ENCODE measurements at regions not wholly inside any gene's neighbourhood (a gene's known extent, or its start where the extent isn't known, plus 50 kb on each side); places are given as distances from the start of the nearest gene placed in this dataset.
"Not testable (repeated sequence)": the region's sequence is repeated elsewhere in the genome, so short reads cannot be mapped to it uniquely, and the experiment has no call there.

DNA sequence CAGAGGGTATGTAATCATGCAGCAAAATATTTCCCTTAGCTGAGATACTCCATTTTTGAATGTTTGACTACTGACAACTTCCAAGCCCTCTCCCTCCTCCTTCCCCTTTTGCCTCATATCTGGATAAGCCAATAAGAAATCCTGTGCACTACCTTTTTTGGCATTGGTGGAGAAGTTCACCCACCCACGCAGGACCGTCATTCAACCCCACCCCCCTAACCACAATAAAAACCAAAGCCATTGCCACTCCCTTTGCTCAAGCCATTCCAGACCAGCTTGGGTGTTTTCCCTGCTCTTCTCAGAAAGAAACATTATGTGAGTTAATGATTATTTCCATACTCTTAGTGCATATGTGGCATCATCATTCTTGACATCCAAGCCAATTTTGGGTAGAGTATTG lies 176.7 kb downstream of the PTPN11 start:
- H3K27me3 Mint-ChIP-seq: peaks cover 32 to 42% of the 10 kb centered on the region in 2 donors
- H3K4me1 Mint-ChIP-seq (ENCODE audit: low read depth in 2 of 2): no peaks in the 10 kb centered on the region
- no peaks in the 10 kb centered on the region for H3K36me3 Mint-ChIP-seq
- H3K4me3 Mint-ChIP-seq: no peak overlapping the region
- ATAC-seq: no peak
- no peak for DNase-seq (ENCODE audit: low spot score)
- H3K9me3 Mint-ChIP-seq: no peaks in the 10 kb centered on the region
- no peak overlapping the region for H3K27ac Mint-ChIP-seq

DNA sequence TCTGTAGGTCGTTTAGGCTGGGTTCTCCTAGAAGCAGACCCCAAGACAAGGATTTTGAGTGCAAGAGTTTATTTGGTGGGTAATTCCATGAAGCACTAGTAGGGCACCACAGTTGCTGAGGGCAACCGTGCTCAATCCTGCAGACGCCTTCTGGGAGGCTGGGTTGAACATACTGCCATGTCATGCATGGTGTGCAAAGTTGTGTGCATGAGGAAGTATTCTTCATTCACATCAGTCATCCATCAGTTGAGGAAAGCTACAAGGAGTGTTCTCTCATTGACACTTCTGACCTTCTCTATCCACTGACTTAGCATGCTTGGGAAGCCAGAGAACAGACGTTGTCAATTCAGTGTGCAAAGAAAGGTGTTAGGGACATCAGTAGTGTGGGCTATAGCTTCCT lies 179.2 kb downstream of the PTPN11 start:
- H3K4me1 Mint-ChIP-seq (ENCODE audit: low read depth in 2 of 2): no peaks in the 10 kb centered on the region
- no peak overlapping the region for H3K27ac Mint-ChIP-seq
- H3K36me3 Mint-ChIP-seq: no peaks in the 10 kb centered on the region
- DNase-seq (ENCODE audit: low spot score) (no peak), ATAC-seq (no peak)
- no peak overlapping the region for H3K4me3 Mint-ChIP-seq
- no peaks in the 10 kb centered on the region for H3K9me3 Mint-ChIP-seq
- peaks cover 32 to 56% of the 10 kb centered on the region in 2 donors for H3K27me3 Mint-ChIP-seq

DNA sequence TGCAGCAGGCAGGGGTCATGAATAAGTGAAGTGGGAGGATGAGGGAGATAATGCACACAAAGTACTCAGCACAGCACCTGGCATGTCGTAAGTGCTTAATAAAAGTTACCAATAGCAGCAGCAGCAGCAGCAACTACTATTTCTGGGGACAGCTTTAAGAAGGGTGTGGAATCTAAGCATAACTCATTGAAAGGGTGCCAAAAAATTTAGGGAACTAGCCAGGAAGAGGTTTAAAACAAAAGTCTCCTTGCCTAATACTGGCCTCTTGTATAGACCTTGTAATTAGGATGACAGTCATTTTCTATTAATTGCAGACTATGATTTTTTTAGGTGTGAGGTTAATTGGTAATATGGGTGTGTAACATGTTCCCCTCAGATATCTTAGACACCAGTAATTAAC lies 179.9 kb downstream of the PTPN11 start:
- Mint-ChIP-seq H3K27me3 (peaks cover 32 to 60% of the 10 kb centered on the region in 2 donors), H3K27ac (no peak overlapping the region), H3K36me3 (no peaks in the 10 kb centered on the region), H3K4me1 (ENCODE audit: low read depth in 2 of 2) (no peaks in the 10 kb centered on the region), H3K4me3 (no peak overlapping the region), H3K9me3 (no peaks in the 10 kb centered on the region)
- ATAC-seq (no peak), DNase-seq (ENCODE audit: low spot score) (no peak)

DNA sequence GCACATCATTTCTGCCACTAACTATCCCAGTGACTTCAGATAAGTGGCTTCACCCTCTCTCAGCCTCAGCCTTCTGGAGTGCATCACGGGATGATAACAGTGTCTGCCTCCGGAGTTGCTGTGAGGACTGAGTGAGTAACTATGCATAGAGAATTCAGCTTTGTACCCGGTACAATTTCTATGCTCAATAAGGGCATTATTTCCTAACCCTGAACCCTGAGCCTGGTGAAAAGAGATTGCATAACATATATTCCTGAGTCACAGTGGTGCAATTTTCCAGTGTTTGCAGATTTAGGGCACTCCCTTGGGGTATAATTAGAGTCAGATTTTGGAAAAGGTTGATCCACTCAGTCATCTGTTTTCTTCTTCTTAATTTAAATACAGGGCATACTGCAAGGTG lies 181.1 kb downstream of the PTPN11 start:
- H3K4me3 Mint-ChIP-seq: no peak overlapping the region
- ATAC-seq (no peak), DNase-seq (ENCODE audit: low spot score) (no peak)
- no peaks in the 10 kb centered on the region for H3K4me1 Mint-ChIP-seq (ENCODE audit: low read depth in 2 of 2)
- no peaks in the 10 kb centered on the region for H3K36me3 Mint-ChIP-seq
- no peak overlapping the region for H3K27ac Mint-ChIP-seq
- H3K27me3 Mint-ChIP-seq: peaks cover 27 to 51% of the 10 kb centered on the region in 2 donors
- no peaks in the 10 kb centered on the region for H3K9me3 Mint-ChIP-seq

DNA sequence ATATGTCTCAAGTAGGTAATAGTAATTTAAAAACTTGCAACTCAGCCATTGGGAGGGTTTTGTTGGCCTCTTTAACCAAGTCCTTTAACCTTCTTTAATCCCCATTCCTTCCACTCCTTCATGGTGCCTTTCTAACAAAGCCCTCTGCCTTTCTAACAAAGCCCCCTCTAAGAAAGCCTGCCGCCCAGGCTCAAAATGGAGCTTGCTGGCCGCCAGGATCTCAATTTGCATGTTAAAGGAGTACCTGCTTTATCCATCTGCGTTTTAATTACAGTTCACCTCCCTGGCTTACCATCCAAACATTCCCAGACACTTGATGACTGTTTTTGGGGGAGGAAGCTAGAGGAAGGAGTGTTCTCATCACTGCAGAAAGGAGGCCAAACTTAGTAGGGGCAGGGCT lies 183.4 kb downstream of the PTPN11 start:
- H3K27me3 Mint-ChIP-seq: peaks cover 31 to 53% of the 10 kb centered on the region in 2 donors
- no peaks in the 10 kb centered on the region for H3K9me3 Mint-ChIP-seq

DNA sequence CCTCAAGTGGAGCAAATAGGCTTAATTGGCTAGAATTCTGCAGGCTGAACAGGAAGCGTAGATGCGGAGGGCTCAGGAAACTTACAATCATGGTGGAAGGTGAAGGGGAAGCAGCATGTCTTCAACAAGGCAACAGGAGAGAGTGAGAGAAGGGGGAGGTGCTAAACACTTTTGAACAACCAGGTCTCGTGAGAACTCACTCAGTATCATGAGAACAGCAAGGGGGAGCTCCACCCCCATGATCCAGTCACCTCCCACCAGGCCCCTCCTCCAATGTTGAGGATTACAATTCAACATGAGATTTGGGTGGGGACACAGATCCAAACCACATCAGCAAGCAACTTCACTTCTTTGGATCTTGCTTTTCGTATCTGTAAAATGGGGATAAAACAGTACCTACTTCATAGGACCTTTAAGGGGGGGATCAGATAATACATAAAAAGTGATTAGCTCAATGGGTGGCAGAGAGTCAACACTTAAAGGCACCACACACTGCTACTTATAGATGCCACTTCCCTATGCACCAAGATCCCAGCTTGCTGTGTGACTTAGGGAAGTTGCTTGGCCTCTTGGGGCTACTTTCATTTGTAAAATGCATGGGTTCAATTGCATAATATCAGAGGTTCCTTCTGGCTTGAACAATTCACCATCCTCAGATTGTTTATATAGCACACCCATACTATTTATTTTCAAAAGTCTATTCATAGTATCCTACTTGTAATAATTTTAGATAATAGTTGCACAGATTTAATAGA lies 184.8 kb upstream of the RPH3A start:
- no peak for DNase-seq (ENCODE audit: low spot score)
- H3K36me3 Mint-ChIP-seq: no peaks in the 10 kb centered on the region
- H3K9me3 Mint-ChIP-seq: no peaks in the 10 kb centered on the region
- no peak overlapping the region for H3K4me3 Mint-ChIP-seq
- ATAC-seq: no peak
- no peaks in the 10 kb centered on the region for H3K4me1 Mint-ChIP-seq (ENCODE audit: low read depth in 2 of 2)
- peaks cover 32 to 47% of the 10 kb centered on the region in 2 donors for H3K27me3 Mint-ChIP-seq
- no peak overlapping the region for H3K27ac Mint-ChIP-seq

More for the DNA sequence above, 183.4 kb downstream of the PTPN11 start:
- Mint-ChIP-seq H3K4me1 (ENCODE audit: low read depth in 2 of 2) (no peaks in the 10 kb centered on the region), H3K4me3 (no peak overlapping the region), H3K36me3 (no peaks in the 10 kb centered on the region), H3K27ac (no peak overlapping the region)
- ATAC-seq (no peak), DNase-seq (ENCODE audit: low spot score) (no peak)

DNA sequence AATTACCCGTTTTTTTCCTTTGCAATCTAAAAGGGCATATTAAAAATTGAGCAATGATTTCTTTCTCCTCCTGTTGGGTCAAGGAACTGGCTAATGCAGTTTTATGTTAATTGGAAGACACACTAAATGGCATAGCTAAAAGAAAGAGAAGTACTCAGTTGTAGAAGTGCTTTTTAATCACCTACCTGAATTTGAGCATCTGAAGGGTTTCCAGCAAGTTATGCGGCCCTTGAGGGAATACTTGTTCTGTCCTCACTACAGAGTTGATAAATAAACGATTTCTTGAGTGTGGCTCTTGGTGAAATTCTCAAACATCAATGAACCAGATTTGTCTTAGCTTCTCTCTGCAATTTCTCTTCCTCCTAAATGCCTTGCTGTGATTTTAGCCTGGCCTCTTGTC lies 184.1 kb upstream of the RPH3A start:
- peaks cover 29 to 42% of the 10 kb centered on the region in 2 donors for H3K27me3 Mint-ChIP-seq
- H3K27ac Mint-ChIP-seq: no peak overlapping the region
- no peaks in the 10 kb centered on the region for H3K9me3 Mint-ChIP-seq
- DNase-seq (ENCODE audit: low spot score): no peak
- no peaks in the 10 kb centered on the region for H3K36me3 Mint-ChIP-seq
- no peak overlapping the region for H3K4me3 Mint-ChIP-seq
- no peak for ATAC-seq
- no peaks in the 10 kb centered on the region for H3K4me1 Mint-ChIP-seq (ENCODE audit: low read depth in 2 of 2)

DNA sequence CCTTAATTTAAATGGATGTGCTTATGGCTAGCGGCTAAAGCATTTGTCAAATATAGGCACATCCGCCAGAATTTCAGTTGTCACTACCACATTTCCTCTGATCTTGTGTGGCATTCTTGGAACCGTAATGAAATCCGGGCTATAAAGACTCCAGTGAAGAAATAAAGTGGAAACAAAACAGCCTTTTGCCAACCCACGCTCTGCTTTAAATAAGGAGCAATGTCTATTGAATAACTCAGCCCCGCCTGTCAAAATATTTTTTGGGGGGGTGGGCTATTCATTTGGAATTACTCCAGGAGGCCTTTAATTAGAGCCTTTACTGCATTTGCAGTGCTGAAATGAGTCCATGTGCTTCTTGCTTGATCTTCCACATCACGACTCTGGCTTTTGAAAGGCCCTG lies 179.6 kb upstream of the RPH3A start:
- ATAC-seq (no peak), DNase-seq (ENCODE audit: low spot score) (no peak)
- Mint-ChIP-seq H3K36me3 (no peaks in the 10 kb centered on the region), H3K4me1 (ENCODE audit: low read depth in 2 of 2) (no peaks in the 10 kb centered on the region), H3K27ac (no peak overlapping the region), H3K27me3 (peaks cover 15 to 18% of the 10 kb centered on the region in 2 donors), H3K4me3 (no peak overlapping the region), H3K9me3 (no peaks in the 10 kb centered on the region)

DNA sequence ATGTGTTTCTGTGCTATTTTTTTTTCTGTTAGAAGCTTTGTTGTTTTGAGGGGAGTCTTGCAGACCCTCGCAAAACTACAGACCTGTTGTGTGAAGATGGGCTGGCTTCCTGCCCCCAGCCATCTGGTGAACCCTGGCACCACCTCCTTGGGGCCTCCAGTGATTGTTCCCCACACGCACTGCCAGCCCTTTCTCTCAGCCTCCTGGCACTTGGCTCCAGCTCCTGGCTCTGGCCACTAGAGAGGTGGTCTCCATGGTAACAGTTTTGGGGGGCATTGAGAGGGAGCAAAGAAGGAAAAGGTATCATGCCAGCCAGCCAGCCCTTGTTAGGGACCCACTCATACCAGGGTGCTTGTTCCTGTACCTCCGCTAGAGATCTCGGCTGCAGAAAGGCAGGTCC lies 176.4 kb upstream of the RPH3A start:
- no peak for ATAC-seq
- Mint-ChIP-seq H3K27ac (no peak overlapping the region), H3K4me3 (no peak overlapping the region), H3K9me3 (no peaks in the 10 kb centered on the region), H3K36me3 (no peaks in the 10 kb centered on the region), H3K27me3 (peaks cover 9 to 16% of the 10 kb centered on the region in 2 donors), H3K4me1 (ENCODE audit: low read depth in 2 of 2) (no peaks in the 10 kb centered on the region)
- DNase-seq (ENCODE audit: low spot score): no peak

DNA sequence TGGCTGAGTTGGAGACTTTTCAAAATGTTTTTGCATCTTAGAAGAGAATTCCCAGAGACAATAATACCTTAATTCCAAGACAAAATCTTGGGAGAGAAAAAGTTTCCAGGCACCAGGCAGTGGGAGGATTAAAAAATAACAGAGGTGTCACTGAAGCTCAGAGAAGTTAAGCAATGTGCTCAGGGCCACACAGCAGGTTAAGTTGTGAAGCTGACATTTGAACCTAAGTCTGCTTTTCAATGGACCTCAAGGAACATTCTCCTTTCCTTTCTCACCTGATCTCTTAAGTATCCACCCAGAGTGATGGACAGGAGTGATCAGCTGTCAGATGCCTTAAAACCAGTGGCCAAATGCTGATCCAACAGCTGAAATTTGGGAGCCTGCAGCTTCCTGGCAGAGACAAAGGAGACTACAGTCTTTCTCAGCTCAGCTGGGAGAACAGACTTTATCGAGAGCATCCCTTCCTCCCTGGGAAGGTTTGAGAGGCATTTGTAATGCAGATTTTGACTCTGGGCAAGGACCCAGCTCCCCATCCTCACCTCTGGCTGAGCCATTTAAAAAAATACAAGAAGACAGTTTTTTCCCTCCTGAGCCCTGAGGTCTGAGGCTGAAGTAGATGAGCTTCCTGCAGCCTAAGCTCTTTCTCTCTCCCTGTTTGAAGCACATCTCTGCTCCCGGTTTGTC lies 174.9 kb upstream of the RPH3A start:
- Mint-ChIP-seq H3K4me3 (no peak overlapping the region), H3K27ac (no peak overlapping the region), H3K27me3 (peaks cover 16% of the 10 kb centered on the region in 2 donors), H3K36me3 (no peaks in the 10 kb centered on the region), H3K4me1 (ENCODE audit: low read depth in 2 of 2) (no peaks in the 10 kb centered on the region), H3K9me3 (no peaks in the 10 kb centered on the region)
- ATAC-seq: no peak
- DNase-seq (ENCODE audit: low spot score): no peak

DNA sequence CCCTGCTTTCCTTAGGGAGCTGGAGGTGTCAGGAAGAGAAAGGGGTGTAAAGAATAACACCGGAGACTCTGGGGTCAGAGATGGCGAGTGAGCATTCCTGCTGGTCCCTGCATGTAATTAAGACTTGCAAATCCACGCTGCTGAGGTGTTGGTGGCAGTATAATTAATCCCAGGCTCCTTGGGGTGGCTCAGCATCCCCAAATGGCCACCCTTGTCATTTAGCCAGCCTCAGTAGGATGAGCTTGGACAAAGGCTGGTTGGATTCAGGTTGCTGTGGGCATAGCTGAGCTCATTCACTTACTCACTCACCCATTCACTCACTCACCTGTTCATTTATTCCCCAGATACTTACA lies 174.4 kb upstream of the RPH3A start:
- no peaks in the 10 kb centered on the region for H3K9me3 Mint-ChIP-seq
- no peak for DNase-seq (ENCODE audit: low spot score)
- no peaks in the 10 kb centered on the region for H3K4me1 Mint-ChIP-seq (ENCODE audit: low read depth in 2 of 2)
- no peaks in the 10 kb centered on the region for H3K36me3 Mint-ChIP-seq
- no peak for ATAC-seq
- H3K4me3 Mint-ChIP-seq: no peak overlapping the region
- H3K27me3 Mint-ChIP-seq: peaks cover 16% of the 10 kb centered on the region in 2 donors
- H3K27ac Mint-ChIP-seq: no peak overlapping the region

DNA sequence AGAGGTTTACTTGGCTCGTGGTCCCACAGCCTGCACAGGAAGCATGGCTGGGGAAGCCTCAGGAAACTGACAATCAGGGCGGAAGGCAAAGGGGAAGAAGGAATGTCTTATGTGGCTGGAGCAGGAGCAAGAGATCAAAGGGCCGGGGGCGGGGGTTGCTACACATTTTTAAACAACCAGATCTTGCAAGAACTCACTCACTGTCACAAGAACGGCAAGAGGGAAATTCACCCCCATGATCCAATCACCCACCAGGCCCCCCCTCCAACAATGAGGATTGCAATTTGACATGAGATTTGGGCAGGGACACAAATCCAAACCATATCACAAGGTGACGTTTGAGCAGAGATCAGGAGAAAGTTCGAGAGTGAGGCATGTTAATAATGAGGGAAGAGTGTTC lies 163.7 kb upstream of the RPH3A start:
- Mint-ChIP-seq H3K27ac (no peak overlapping the region), H3K4me1 (ENCODE audit: low read depth in 2 of 2) (no peaks in the 10 kb centered on the region), H3K9me3 (no peaks in the 10 kb centered on the region), H3K27me3 (peaks cover 17 to 19% of the 10 kb centered on the region in 2 donors), H3K4me3 (no peak overlapping the region), H3K36me3 (no peaks in the 10 kb centered on the region)
- DNase-seq (ENCODE audit: low spot score) (no peak), ATAC-seq (no peak)

DNA sequence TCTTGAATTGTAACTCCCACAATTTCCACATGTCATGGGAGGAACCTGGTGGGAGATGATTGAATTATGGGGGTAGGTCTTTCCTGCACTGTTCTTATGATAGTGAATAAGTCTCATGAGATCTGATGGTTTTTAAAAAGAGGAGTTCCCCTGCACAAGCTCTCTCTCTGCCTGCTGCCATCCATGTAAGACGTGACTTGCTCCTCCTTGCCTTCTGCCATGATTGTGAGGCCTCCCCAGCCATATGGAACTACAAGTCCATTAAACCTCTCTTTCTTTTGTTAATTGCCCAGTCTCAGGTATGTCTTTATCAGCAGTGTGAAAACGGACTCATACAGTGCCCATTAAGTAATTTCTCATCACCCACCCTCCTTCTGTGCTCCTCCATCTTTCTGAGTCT lies 159.6 kb upstream of the RPH3A start:
- H3K36me3 Mint-ChIP-seq; H3K9me3 Mint-ChIP-seq; H3K27ac Mint-ChIP-seq; DNase-seq (ENCODE audit: low spot score); H3K4me3 Mint-ChIP-seq; H3K4me1 Mint-ChIP-seq (ENCODE audit: low read depth in 2 of 2); ATAC-seq: not testable (repeated sequence)
- H3K27me3 Mint-ChIP-seq: peaks cover 30 to 34% of the 10 kb centered on the region in 2 donors

DNA sequence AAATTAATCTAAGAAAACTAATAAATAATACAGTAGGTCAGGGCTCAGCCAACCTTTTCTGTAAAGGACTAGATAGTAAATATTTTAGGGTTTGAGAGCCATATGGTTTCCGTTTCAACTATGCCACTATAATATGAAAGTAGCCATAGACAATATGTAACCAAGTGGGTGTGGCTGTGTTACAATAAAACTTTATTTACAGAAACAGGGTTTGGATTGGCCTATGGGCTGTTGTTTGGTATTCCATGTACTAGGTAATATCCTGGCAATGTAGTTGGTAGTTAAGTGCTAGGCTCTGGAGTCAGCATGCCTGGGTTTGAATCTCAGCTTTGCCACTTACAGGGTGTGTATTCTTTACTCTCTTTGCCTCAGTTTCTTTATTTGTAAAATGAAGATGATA lies 156.5 kb upstream of the RPH3A start:
- DNase-seq (ENCODE audit: low spot score) (no peak), ATAC-seq (no peak)
- no peaks in the 10 kb centered on the region for H3K36me3 Mint-ChIP-seq
- no peak overlapping the region for H3K4me3 Mint-ChIP-seq
- H3K9me3 Mint-ChIP-seq: no peaks in the 10 kb centered on the region
- H3K27me3 Mint-ChIP-seq: peaks cover 32 to 41% of the 10 kb centered on the region in 2 donors
- no peaks in the 10 kb centered on the region for H3K4me1 Mint-ChIP-seq (ENCODE audit: low read depth in 2 of 2)
- no peak overlapping the region for H3K27ac Mint-ChIP-seq
